Breast epithelium (tissue), 4 donors: ENCODE measurements at regions not wholly inside any gene's neighbourhood (a gene's known extent, or its start where the extent isn't known, plus 50 kb on each side); places are given as distances from the start of the nearest gene placed in this dataset.

Experiments
- DNase-seq, 2 donors: peaks; one replicate each; pipeline ENCODE4 v3.0.0-alpha.2; 2019; ENCODE audit warnings: low spot score in 2 of 2
- H3K27ac ChIP-seq, 2 donors: fragments of 200-600 bp; sonication (generic) in 1 of 2; one replicate each; pipeline ENCODE4 v1.5.1; 2016 to 2019; ENCODE audit warnings: mild to moderate bottlenecking in 1 of 2
- H3K27me3 ChIP-seq, 2 donors: fragments of 200-600 bp; sonication (generic) in 1 of 2; one replicate each; pipeline versions ENCODE4 v1.5.1 to v1.6.0; 2017 to 2019; ENCODE audit warnings: control low read depth in 1 of 2, mild to moderate bottlenecking in 1 of 2
- H3K36me3 ChIP-seq: fragments of 200-600 bp; one replicate; pipeline ENCODE4 v1.5.1; 2019
- H3K4me1 ChIP-seq, 2 donors: fragments of 200-600 bp; sonication (generic); one replicate each; pipeline ENCODE4 v1.5.1; 2016 to 2019; ENCODE audit warnings: control low read depth in 1 of 2
- H3K4me3 ChIP-seq, 3 donors: fragments of 200-600 bp; sonication (generic); 1 replicate in 2 of 3; 2 replicates in 1 of 3; pipeline ENCODE4 v1.5.1; 2016 to 2019; ENCODE audit warnings: mild to moderate bottlenecking in 3 of 3, moderate library complexity in 2 of 3
- H3K9me3 ChIP-seq, 2 donors: fragments of 200-600 bp; sonication (generic) in 1 of 2; one replicate each; pipeline ENCODE4 v1.5.1; 2016 to 2019; ENCODE audit warnings: control low read depth in 1 of 2
- POLR2A ChIP-seq: fragments of 450-650 bp; IDR thresholded peaks from one replicate; pipeline ENCODE4 v1.6.1; 2016; ENCODE audit warnings: antibody characterized with exemption, mild to moderate bottlenecking, moderate library complexity
- POLR2AphosphoS5 ChIP-seq, 3 donors: sonication (generic); formaldehyde crosslinking; IDR thresholded peaks; one replicate each; pipeline ENCODE4 v1.6.1; 2017; ENCODE audit warnings: antibody characterized with exemption in 3 of 3
- intact Hi-C: fragments of 100-400 bp; cut with DNase I; formaldehyde crosslinking; loops from one replicate; pipeline ENCODE4 v1.15.1; 2023; ENCODE audit warnings: low total_unique reads
- TF ChIP-seq, protein P1 (sequence below), 3 donors: fragments of 450-650 bp; IDR thresholded peaks; one replicate each; pipeline ENCODE4 v1.5.1; 2016 to 2017; ENCODE audit warnings: antibody characterized with exemption in 3 of 3, mild to moderate bottlenecking in 3 of 3, moderate library complexity in 3 of 3

DNA sequence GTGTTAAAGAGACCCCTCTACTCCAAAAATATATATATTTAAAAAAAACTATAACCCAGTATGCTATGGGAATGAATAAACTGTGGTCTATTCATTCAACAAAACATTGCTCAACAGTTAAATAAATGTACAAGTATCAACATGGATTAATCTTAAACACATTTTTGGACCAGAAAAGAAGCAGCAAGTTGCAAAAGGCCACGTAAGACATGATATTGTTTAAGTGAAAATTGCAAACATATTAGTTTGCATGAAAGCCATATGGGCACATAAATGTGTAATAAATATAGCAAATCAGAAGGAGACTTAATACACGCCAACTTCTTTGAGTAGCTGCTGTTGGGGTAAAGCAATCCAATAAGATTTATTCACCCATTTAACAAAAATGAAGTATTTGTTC is 321.5 kb downstream of the FBXO15 start:
- no peaks in the 10 kb centered on the region for H3K27me3 ChIP-seq
- no peaks in the 10 kb centered on the region for H3K9me3 ChIP-seq
- no peak for DNase-seq
- no peaks in the 10 kb centered on the region for H3K36me3 ChIP-seq
- no peaks in the 10 kb centered on the region for H3K4me1 ChIP-seq
- H3K27ac ChIP-seq: no peak overlapping the region
- H3K4me3 ChIP-seq: no peak overlapping the region
- intact Hi-C loops: no loop called here
- TF ChIP-seq, protein P1, sequence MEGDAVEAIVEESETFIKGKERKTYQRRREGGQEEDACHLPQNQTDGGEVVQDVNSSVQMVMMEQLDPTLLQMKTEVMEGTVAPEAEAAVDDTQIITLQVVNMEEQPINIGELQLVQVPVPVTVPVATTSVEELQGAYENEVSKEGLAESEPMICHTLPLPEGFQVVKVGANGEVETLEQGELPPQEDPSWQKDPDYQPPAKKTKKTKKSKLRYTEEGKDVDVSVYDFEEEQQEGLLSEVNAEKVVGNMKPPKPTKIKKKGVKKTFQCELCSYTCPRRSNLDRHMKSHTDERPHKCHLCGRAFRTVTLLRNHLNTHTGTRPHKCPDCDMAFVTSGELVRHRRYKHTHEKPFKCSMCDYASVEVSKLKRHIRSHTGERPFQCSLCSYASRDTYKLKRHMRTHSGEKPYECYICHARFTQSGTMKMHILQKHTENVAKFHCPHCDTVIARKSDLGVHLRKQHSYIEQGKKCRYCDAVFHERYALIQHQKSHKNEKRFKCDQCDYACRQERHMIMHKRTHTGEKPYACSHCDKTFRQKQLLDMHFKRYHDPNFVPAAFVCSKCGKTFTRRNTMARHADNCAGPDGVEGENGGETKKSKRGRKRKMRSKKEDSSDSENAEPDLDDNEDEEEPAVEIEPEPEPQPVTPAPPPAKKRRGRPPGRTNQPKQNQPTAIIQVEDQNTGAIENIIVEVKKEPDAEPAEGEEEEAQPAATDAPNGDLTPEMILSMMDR (IDR thresholded peaks at IDR 0.05): no peak
- TF ChIP-seq POLR2AphosphoS5 (IDR thresholded peaks at IDR 0.05): no peak
- no peak for TF ChIP-seq POLR2A

DNA sequence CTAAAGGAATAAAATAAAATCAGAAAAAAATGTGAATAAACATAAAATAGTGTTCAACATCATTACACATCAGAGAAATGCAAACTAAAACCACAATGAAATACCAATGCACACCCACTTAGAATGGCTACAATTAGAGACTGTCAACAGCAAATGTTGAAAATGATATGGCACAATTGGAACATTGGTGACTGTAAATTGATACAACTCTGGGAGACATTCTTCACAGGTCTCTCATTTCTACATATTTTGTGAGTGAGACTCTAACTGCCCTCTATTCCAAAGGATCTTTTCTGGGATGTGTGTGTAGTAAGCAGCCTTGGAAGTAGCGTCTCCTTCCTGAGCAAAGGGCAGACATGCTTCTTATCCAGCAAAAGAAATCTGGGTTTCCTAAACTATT is 323.0 kb downstream of the FBXO15 start:
- intact Hi-C loops: no loop called here
- Histone ChIP-seq H3K27me3 (no peaks in the 10 kb centered on the region), H3K36me3 (no peaks in the 10 kb centered on the region), H3K27ac (no peak overlapping the region), H3K9me3 (no peaks in the 10 kb centered on the region), H3K4me3 (no peak overlapping the region), H3K4me1 (no peaks in the 10 kb centered on the region)
- no peak for DNase-seq
- TF ChIP-seq POLR2A (no peak), POLR2AphosphoS5 (IDR thresholded peaks at IDR 0.05) (no peak)
- TF ChIP-seq, protein P1 (IDR thresholded peaks at IDR 0.05): no peak

DNA sequence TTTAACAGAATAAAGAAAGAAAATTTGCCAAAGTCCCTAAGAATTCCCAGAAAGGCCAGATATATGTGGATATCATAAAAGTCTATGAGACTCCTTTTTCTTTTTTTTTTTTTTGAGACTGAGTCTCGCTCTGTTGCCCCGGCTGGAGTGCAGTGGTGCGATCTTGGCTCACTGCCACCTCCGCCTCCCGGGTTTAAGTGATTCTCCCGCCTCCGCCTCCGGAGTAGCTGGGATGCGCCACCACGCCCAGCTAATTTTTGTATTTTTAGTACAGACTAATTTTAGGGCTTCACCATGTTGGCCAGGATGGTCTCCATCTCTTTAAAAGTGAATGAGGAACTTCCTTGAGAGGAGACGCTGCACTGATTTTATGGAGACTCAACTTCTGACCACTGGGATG is 335.2 kb downstream of the FBXO15 start:
- H3K27me3 ChIP-seq: no peaks in the 10 kb centered on the region
- DNase-seq: no peak
- H3K36me3 ChIP-seq: no peaks in the 10 kb centered on the region
- H3K4me3 ChIP-seq: no peak overlapping the region
- H3K9me3 ChIP-seq: no peaks in the 10 kb centered on the region
- intact Hi-C loops: no loop called here
- H3K27ac ChIP-seq: no peak overlapping the region
- no peaks in the 10 kb centered on the region for H3K4me1 ChIP-seq
- TF ChIP-seq POLR2AphosphoS5 (IDR thresholded peaks at IDR 0.05) (no peak), POLR2A (no peak)
- TF ChIP-seq, protein P1 (IDR thresholded peaks at IDR 0.05): no peak

DNA sequence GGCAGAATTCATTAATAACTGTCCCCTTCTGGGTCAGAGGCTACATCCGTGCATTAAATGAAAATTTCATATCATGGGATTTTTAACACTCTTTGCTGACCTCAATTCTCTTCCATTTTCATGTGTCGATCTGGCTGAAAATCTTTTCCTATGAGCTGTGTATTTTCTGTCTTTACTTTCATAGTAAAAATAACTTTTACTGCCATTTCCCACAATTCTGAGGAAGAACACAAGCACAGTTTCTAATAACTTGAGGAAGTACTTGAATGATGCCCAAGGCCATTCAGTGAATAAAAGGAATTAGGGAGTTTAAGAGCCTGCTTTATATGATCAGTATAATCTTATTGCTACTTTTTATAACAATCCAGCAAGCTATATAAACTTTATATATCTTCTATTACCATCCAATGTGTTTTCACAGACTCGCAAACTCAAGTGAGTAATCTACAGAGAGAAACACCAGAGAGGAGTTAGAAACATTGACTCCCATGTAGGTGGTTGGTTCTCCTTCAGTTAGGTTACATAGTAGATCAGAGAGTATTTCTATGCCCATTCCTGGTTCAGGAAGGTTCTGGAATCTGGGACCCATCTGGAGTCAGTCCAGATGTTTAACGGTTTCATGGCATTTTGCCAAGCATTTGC is 340.0 kb downstream of the FBXO15 start:
- H3K27me3 ChIP-seq: no peaks in the 10 kb centered on the region
- no peaks in the 10 kb centered on the region for H3K36me3 ChIP-seq
- no peak for DNase-seq
- no peak overlapping the region for H3K4me3 ChIP-seq
- no peak overlapping the region for H3K27ac ChIP-seq
- intact Hi-C loops: no loop called here
- H3K4me1 ChIP-seq: no peaks in the 10 kb centered on the region
- no peaks in the 10 kb centered on the region for H3K9me3 ChIP-seq
- TF ChIP-seq, protein P1 (IDR thresholded peaks at IDR 0.05): no peak

DNA sequence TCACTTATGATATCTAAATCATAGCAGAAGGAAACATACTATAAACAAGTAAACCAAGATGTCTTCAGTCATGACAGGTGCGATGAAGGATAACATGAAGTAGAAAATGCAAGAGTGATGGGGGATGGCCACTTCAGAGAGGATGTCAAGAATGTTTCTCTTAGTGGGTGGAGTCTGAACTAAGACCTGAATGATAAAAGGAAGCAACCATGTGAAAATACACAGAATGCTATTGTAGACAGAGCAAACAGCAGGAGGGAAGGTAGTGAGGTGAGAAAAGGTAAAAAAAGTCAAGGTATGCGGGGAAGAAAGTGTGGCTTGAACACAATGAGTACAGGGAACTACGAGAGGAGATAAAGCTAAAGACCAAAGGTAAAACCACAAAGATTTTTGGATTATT is 341.6 kb downstream of the FBXO15 start:
- intact Hi-C loops: no loop called here
- no peaks in the 10 kb centered on the region for H3K36me3 ChIP-seq
- no peak overlapping the region for H3K4me3 ChIP-seq
- no peaks in the 10 kb centered on the region for H3K4me1 ChIP-seq
- no peaks in the 10 kb centered on the region for H3K27me3 ChIP-seq
- no peak overlapping the region for H3K27ac ChIP-seq
- H3K9me3 ChIP-seq: no peaks in the 10 kb centered on the region
- no peak for TF ChIP-seq POLR2AphosphoS5 (IDR thresholded peaks at IDR 0.05)
- TF ChIP-seq, protein P1 (IDR thresholded peaks at IDR 0.05): no peak
- no peak for TF ChIP-seq POLR2A
- no peak for DNase-seq
